CD4-positive, CD25-positive, alpha-beta regulatory T cell (primary cell): ENCODE measurements at regions not wholly inside any gene's neighbourhood (a gene's known extent, or its start where the extent isn't known, plus 50 kb on each side); places are given as distances from the start of the nearest gene placed in this dataset.
A peak's percentile ranks its signal among the peaks of the same experiment; 100 is the strongest.

Experiments
- ATAC-seq, 2 donors: fragments of 150-1000 bp; cut with Tn5 transposase; one replicate each; pipeline ENCODE4 v1.10.0; 2021; ENCODE audit warnings: low read depth in 2 of 2, moderate number of reproducible peaks in 2 of 2, moderate library complexity in 1 of 2
- DNase-seq, 3 donors: peaks; one replicate each; pipeline versions ENCODE4 v3.0.0 to v3.0.0-alpha.2; 2012 to 2022; ENCODE audit warnings: mixed read lengths in 1 of 3
- H3K27ac ChIP-seq: one replicate; pipeline ENCODE4 v1.7.0; 2013; ENCODE audit warnings: mild to moderate bottlenecking, low read length; ENCODE audit not compliant: insufficient read depth, poor library complexity, severe bottlenecking
- H3K27me3 ChIP-seq: one replicate; pipeline ENCODE4 v1.7.0; 2013; ENCODE audit warnings: low read length; ENCODE audit not compliant: control insufficient read depth, insufficient read depth
- H3K36me3 ChIP-seq: one replicate; pipeline ENCODE4 v1.7.0; 2013; ENCODE audit warnings: mild to moderate bottlenecking, low read length, moderate library complexity; ENCODE audit not compliant: control insufficient read depth, insufficient read depth
- H3K4me1 ChIP-seq: 2 replicates; pipeline ENCODE4 v1.7.0; 2013; ENCODE audit warnings: mild to moderate bottlenecking, low read length; ENCODE audit not compliant: insufficient read depth, control insufficient read depth, poor library complexity, severe bottlenecking
- H3K4me3 ChIP-seq: one replicate; pipeline ENCODE4 v1.7.0; 2013; ENCODE audit warnings: low read depth, mild to moderate bottlenecking, low read length, moderate library complexity
- H3K9me3 ChIP-seq, 2 experiments: 1 replicate in 1 of 2; 2 replicates in 1 of 2; pipeline ENCODE4 v1.7.0; 2013; ENCODE audit warnings: low read length in 2 of 2, mild to moderate bottlenecking in 1 of 2, moderate library complexity in 1 of 2; ENCODE audit not compliant: control insufficient read depth in 2 of 2
- H3K27ac Mint-ChIP-seq, 3 donors: one replicate each; pipeline ENCODE4 v1.8.0; 2020 to 2022; ENCODE audit warnings: mild to moderate bottlenecking in 3 of 3, mixed read lengths in 3 of 3, moderate library complexity in 2 of 3
- H3K27me3 Mint-ChIP-seq: one replicate; pipeline ENCODE4 v1.8.0; 2022; ENCODE audit warnings: mild to moderate bottlenecking, mixed read lengths
- H3K36me3 Mint-ChIP-seq: one replicate; pipeline ENCODE4 v1.8.0; 2020; ENCODE audit warnings: mixed read lengths
- H3K4me1 Mint-ChIP-seq, 4 donors: one replicate each; pipeline ENCODE4 v1.8.0; 2020 to 2022; ENCODE audit warnings: mixed read lengths in 4 of 4, mild to moderate bottlenecking in 1 of 4
- H3K4me3 Mint-ChIP-seq, 4 donors: one replicate each; pipeline ENCODE4 v1.8.0; 2020 to 2022; ENCODE audit warnings: mild to moderate bottlenecking in 4 of 4, mixed read lengths in 4 of 4, moderate library complexity in 3 of 4
- H3K9me3 Mint-ChIP-seq, 7 donors: one replicate each; pipeline ENCODE4 v1.8.0; 2020 to 2022; ENCODE audit warnings: mixed read lengths in 7 of 7, mild to moderate bottlenecking in 3 of 7, moderate library complexity in 2 of 7

DNA sequence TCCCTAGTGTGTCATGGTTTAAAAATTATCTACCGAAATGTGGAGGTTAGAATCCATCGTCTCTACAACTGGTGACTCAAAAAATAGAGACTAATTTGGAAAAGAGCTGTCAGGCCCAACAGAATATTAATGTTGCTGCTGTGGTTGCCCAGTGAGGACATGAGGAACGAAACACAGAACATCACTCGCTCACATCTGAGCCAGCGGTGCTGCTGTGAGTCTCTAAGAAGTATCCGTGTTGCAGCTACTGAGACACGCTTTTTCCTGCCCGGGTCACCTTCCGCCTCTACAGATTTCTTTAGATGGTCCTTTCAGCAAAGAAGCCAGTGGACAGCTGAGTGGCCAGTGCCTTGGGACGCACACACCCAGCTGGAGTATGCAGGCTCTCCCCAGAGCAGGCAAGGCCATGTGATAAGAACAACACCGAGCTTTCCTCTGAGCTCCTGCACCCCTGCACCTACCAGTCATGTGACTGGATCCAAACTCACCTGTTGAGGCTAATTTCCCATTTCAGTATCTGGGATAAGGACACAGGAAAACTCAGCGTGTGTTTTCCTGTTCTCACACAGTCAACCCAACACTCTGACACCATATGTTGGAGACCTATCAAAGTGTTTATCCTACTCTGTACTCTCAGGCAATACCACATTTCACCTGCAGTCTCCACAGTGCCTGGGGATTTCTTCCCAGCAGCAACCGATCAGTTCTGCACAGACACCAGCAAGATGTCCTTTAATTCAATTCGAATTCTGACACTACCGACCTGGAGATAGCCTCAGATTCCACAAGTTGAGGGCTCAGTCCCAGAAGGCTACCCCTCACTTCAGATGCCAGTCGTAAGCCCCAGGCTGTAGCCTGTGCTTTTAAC is 119.0 kb upstream of the RPS6KA2 start:
- no peak overlapping the region for H3K4me3 Mint-ChIP-seq
- DNase-seq (no peak), ATAC-seq (no peak)
- H3K9me3 Mint-ChIP-seq = no peaks in the 10 kb centered on the region
- H3K4me1 Mint-ChIP-seq = peaks cover 0 to 5% (median under 1%) of the 10 kb centered on the region in 4 donors
- Histone ChIP-seq H3K36me3 (no peaks in the 10 kb centered on the region), H3K4me1 (no peaks in the 10 kb centered on the region), H3K27ac (no peak overlapping the region), H3K9me3 (no peaks in the 10 kb centered on the region), H3K27me3 (no peaks in the 10 kb centered on the region), H3K4me3 (no peak overlapping the region)
- no peaks in the 10 kb centered on the region for H3K27me3 Mint-ChIP-seq
- peaks cover 6% of the 10 kb centered on the region for H3K36me3 Mint-ChIP-seq
- no peak overlapping the region for H3K27ac Mint-ChIP-seq

GRCh38 chr6:166744223-166745134 is 117.4 kb upstream of the RPS6KA2 start:
- Histone ChIP-seq H3K9me3 (no peaks in the 10 kb centered on the region), H3K4me3 (no peak overlapping the region), H3K27me3 (no peaks in the 10 kb centered on the region), H3K36me3 (no peaks in the 10 kb centered on the region), H3K4me1 (no peaks in the 10 kb centered on the region), H3K27ac (no peak overlapping the region)
- peaks cover 3% of the 10 kb centered on the region for H3K36me3 Mint-ChIP-seq
- ATAC-seq = no peak
- H3K4me1 Mint-ChIP-seq = peaks cover 0 to 2% (median under 1%) of the 10 kb centered on the region in 4 donors
- H3K27me3 Mint-ChIP-seq = no peaks in the 10 kb centered on the region
- H3K9me3 Mint-ChIP-seq = no peaks in the 10 kb centered on the region
- H3K27ac Mint-ChIP-seq = no peak overlapping the region
- no peak overlapping the region for H3K4me3 Mint-ChIP-seq
- no peak for DNase-seq

GRCh38 chr6:166743406-166744222 is 116.6 kb upstream of the RPS6KA2 start:
- H3K27me3 Mint-ChIP-seq = no peaks in the 10 kb centered on the region
- H3K4me3 ChIP-seq = no peak overlapping the region
- no peaks in the 10 kb centered on the region for H3K9me3 Mint-ChIP-seq
- no peak overlapping the region for H3K4me3 Mint-ChIP-seq
- H3K27ac ChIP-seq = no peak overlapping the region
- H3K9me3 ChIP-seq = no peaks in the 10 kb centered on the region
- no peaks in the 10 kb centered on the region for H3K27me3 ChIP-seq
- H3K36me3 ChIP-seq = no peaks in the 10 kb centered on the region
- DNase-seq (no peak), ATAC-seq (no peak)
- H3K36me3 Mint-ChIP-seq = peaks cover 3% of the 10 kb centered on the region
- no peak overlapping the region for H3K27ac Mint-ChIP-seq
- H3K4me1 ChIP-seq = no peaks in the 10 kb centered on the region
- H3K4me1 Mint-ChIP-seq = peaks cover 0 to 2% (median under 1%) of the 10 kb centered on the region in 4 donors

GRCh38 chr6:166742981-166743380 is 115.9 kb upstream of the RPS6KA2 start:
- Histone ChIP-seq H3K4me3 (no peak overlapping the region), H3K9me3 (no peaks in the 10 kb centered on the region), H3K27me3 (no peaks in the 10 kb centered on the region), H3K27ac (no peak overlapping the region), H3K4me1 (no peaks in the 10 kb centered on the region), H3K36me3 (no peaks in the 10 kb centered on the region)
- H3K27ac Mint-ChIP-seq = no peak overlapping the region
- no peak overlapping the region for H3K4me3 Mint-ChIP-seq
- no peak for ATAC-seq
- no peaks in the 10 kb centered on the region for H3K27me3 Mint-ChIP-seq
- peaks cover 0 to 2% (median under 1%) of the 10 kb centered on the region in 4 donors for H3K4me1 Mint-ChIP-seq
- no peak for DNase-seq
- peaks cover 3% of the 10 kb centered on the region for H3K36me3 Mint-ChIP-seq
- H3K9me3 Mint-ChIP-seq = no peaks in the 10 kb centered on the region

- ATAC-seq = peak in 1 of 2 donors; percentile 31
- H3K27ac ChIP-seq = no peak overlapping the region
- peaks cover 3% of the 10 kb centered on the region for H3K36me3 Mint-ChIP-seq
Observed at GRCh38 chr6:166739976-166740318, 112.9 kb upstream of the RPS6KA2 start.

DNA sequence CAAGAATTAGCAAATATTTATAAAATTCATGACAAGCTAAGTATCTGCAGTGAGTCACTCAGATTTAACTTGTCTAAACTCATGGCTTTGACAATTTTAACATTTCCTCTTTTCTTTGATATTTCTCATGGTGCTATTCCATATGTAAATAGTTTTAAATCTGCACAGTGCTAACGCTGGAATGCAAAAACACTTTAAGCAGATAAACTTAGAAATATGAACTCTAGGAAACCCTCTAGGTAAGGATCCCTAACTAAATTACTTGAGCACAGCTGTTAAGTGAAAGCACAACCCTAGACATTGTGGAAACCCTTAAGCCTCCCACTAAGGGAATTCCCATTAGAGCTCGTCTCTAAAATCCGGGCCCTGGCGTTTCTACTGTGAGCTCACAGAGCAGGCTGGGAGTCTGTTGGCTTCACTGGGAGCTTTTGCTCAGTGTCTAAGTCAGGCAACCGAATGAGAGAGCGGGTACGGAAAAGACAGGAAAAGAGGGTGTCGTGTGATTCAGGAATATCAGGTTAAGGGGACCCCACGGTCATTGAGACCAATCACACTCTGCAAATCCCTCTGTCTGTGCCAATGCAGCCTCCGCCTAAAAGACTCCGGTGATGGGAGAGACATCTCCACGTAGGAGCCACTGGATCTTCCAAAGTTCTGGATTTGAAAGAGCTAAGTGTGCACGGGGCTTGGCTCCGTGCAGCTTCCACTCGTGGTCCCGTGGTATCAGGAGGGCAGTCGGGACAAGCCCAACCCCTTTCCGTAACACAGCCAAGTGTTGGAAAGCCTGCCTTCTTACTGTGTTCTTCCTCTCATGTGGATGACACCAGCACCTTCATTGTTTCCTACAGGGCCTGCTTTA is 112.3 kb upstream of the RPS6KA2 start:
- Histone ChIP-seq H3K27ac (no peak overlapping the region), H3K4me3 (no peak overlapping the region), H3K9me3 (no peaks in the 10 kb centered on the region), H3K4me1 (no peaks in the 10 kb centered on the region), H3K27me3 (no peaks in the 10 kb centered on the region), H3K36me3 (no peaks in the 10 kb centered on the region)
- ATAC-seq (no peak), DNase-seq (no peak)
- H3K4me1 Mint-ChIP-seq = peaks cover 0 to 6% (median 0%) of the 10 kb centered on the region in 4 donors
- no peaks in the 10 kb centered on the region for H3K27me3 Mint-ChIP-seq
- H3K9me3 Mint-ChIP-seq = no peaks in the 10 kb centered on the region
- peaks cover 3% of the 10 kb centered on the region for H3K36me3 Mint-ChIP-seq
- H3K4me3 Mint-ChIP-seq = no peak overlapping the region
- peak overlapping the region in 1 of 3 donors; percentile 48 for H3K27ac Mint-ChIP-seq

More at GRCh38 chr6:166739976-166740318, 112.9 kb upstream of the RPS6KA2 start:
- Mint-ChIP-seq H3K9me3 (no peaks in the 10 kb centered on the region), H3K27ac (no peak overlapping the region), H3K4me1 (peaks cover 0 to 6% (median 0%) of the 10 kb centered on the region in 4 donors), H3K4me3 (no peak overlapping the region), H3K27me3 (no peaks in the 10 kb centered on the region)
- Histone ChIP-seq H3K4me3 (no peak overlapping the region), H3K27me3 (no peaks in the 10 kb centered on the region), H3K36me3 (no peaks in the 10 kb centered on the region), H3K4me1 (no peaks in the 10 kb centered on the region), H3K9me3 (no peaks in the 10 kb centered on the region)
- no peak for DNase-seq
